Large intestine (tissue), 3 donors: ENCODE measurements at regions not wholly inside any gene's neighbourhood (a gene's known extent, or its start where the extent isn't known, plus 50 kb on each side); places are given as distances from the start of the nearest gene placed in this dataset.

ENCODE experiments used
- DNase-seq, 2 donors: peaks; one replicate each; pipeline versions ENCODE4 v3.0.0 to v3.0.0-alpha.2; 2013
- H3K27ac ChIP-seq: one replicate; pipeline ENCODE4 v1.5.1; 2013; ENCODE audit warnings: low read length
- H3K27me3 ChIP-seq: 2 replicates; pipeline ENCODE4 v1.6.1; 2013; ENCODE audit warnings: low read length; ENCODE audit not compliant: control insufficient read depth, insufficient read depth
- H3K36me3 ChIP-seq: 2 replicates; pipeline ENCODE4 v1.6.1; 2013; ENCODE audit warnings: low read length; ENCODE audit not compliant: control insufficient read depth, insufficient read depth
- H3K4me1 ChIP-seq: one replicate; pipeline ENCODE4 v1.6.1; 2013; ENCODE audit warnings: low read length; ENCODE audit not compliant: control insufficient read depth, insufficient read depth
- H3K4me3 ChIP-seq: one replicate; pipeline ENCODE4 v1.5.1; 2013; ENCODE audit warnings: low read length
- H3K9me3 ChIP-seq: one replicate; pipeline ENCODE4 v1.6.1; 2013; ENCODE audit warnings: mild to moderate bottlenecking, low read depth, low read length, moderate library complexity; ENCODE audit not compliant: control insufficient read depth
- WGBS: methylation state at CpG from one replicate; pipeline ENCODE4 v1.1.5; 2013; ENCODE audit warnings: low lambda C conversion rate; ENCODE audit not compliant: insufficient coverage; 5-methylcytosine and 5-hydroxymethylcytosine counted together

- Histone ChIP-seq H3K27me3 (no peaks in the 10 kb centered on the region), H3K9me3 (no peaks in the 10 kb centered on the region), H3K4me3 (no peak overlapping the region), H3K4me1 (no peaks in the 10 kb centered on the region), H3K27ac (no peak overlapping the region), H3K36me3 (no peaks in the 10 kb centered on the region)
- no peak for DNase-seq
- no CpG with 5 or more reads among the region's 4 CpGs for WGBS
Observed at GRCh38 chr1:68332041-68332440, 99.7 kb upstream of the WLS start.

GRCh38 chr1:68331117-68331865, 99.0 kb upstream of the WLS start:
- no peaks in the 10 kb centered on the region for H3K27me3 ChIP-seq
- WGBS: 100% methylated on average over 1 of the region's 2 CpGs
- no peak overlapping the region for H3K27ac ChIP-seq
- H3K4me1 ChIP-seq: no peaks in the 10 kb centered on the region
- H3K9me3 ChIP-seq: no peaks in the 10 kb centered on the region
- H3K36me3 ChIP-seq: no peaks in the 10 kb centered on the region
- no peak for DNase-seq
- H3K4me3 ChIP-seq: no peak overlapping the region

DNA sequence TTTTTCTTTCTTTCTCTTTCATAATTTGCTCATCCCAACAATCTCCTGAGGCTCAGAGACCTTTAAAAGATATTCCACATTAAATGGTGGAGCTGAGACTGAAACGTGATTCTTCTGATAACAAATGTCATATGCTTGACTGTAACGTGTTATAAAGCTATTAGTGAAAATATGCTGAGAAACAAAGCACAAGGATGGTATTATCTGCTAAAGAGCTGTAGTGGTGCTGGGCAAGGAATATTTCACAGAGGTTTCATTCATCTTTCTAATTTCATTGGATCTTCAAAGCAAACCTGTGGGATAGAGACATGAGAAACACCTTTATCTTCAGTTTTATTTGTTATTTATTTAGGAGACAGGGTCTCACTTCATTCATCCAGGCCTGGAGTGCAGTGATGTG, 98.1 kb upstream of the WLS start:
- no peak overlapping the region for H3K27ac ChIP-seq
- no peak for DNase-seq
- no CpG with 5 or more reads among the region's 2 CpGs for WGBS
- H3K4me1 ChIP-seq: no peaks in the 10 kb centered on the region
- no peaks in the 10 kb centered on the region for H3K36me3 ChIP-seq
- no peak overlapping the region for H3K4me3 ChIP-seq
- H3K27me3 ChIP-seq: no peaks in the 10 kb centered on the region
- no peaks in the 10 kb centered on the region for H3K9me3 ChIP-seq

DNA sequence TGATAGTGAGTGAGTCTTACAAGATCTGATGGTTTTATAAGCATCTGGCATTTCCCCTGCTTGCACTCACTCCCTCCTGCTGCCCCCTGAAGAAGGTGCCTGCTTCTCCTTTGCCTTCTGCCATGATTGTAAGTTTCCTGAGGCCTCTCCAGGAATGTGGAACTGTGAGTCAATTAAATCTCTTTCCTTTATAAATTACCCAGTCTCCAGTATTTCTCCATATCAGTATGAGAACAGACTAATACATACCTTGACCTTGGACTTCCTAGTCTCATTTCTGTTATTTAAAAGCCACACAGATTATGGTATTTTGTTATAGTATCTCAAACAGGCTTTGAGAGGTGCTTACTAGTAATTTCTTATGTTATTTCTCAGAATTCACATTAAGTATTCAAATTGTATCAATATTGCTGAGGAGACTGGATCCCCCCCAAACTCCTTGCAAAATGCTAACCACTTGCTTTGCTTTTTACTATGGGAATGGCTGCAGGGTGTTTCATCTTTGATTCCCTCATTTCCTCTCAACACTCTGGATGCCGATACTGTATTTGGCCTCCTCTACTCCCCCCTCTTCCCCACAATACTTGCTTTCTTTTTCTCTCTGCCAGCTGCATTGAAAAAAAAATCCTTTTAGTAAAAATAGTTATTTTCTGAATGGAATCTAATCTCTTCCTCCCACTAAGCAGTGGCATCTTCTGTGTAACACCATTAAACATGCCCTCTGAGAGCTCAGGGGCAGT, 96.9 kb upstream of the WLS start:
- Histone ChIP-seq H3K4me3 (no peak overlapping the region), H3K27ac (no peak overlapping the region), H3K4me1 (no peaks in the 10 kb centered on the region), H3K36me3 (no peaks in the 10 kb centered on the region), H3K27me3 (no peaks in the 10 kb centered on the region), H3K9me3 (no peaks in the 10 kb centered on the region)
- WGBS: 71% methylated on average over 1 of the region's 1 CpG
- DNase-seq: no peak

GRCh38 chr1:68328490-68328889, 96.2 kb upstream of the WLS start:
- Histone ChIP-seq H3K9me3 (no peaks in the 10 kb centered on the region), H3K4me3 (no peak overlapping the region), H3K36me3 (no peaks in the 10 kb centered on the region), H3K27ac (no peak overlapping the region), H3K27me3 (no peaks in the 10 kb centered on the region), H3K4me1 (no peaks in the 10 kb centered on the region)
- WGBS: no CpG with 5 or more reads among the region's 1 CpG
- no peak for DNase-seq

DNA sequence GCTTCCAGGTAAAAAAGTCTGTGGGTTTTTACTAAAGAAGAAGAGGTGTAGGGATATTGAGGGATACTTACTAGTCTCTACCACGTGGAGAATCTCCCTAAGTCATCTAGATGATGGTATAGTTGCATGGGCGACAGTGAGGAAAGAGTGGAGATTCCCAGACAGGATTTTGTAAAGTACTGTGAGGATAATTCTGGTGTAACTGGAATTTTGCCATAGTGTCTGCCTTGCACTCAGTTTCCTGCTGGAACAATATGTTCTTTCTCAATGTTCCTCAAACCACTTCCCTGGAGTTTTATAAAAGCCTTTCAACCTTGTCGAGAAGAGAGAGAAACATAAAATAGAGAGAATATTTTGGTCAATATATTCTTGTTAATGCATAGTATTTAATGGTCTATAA, 95.1 kb upstream of the WLS start:
- WGBS: 83% methylated on average over 1 of the region's 3 CpGs
- no peak for DNase-seq
- Histone ChIP-seq H3K36me3 (no peaks in the 10 kb centered on the region), H3K4me3 (no peak overlapping the region), H3K27ac (no peak overlapping the region), H3K4me1 (no peaks in the 10 kb centered on the region), H3K9me3 (no peaks in the 10 kb centered on the region), H3K27me3 (no peaks in the 10 kb centered on the region)

- Histone ChIP-seq H3K27me3 (no peaks in the 10 kb centered on the region), H3K27ac (no peak overlapping the region), H3K9me3 (no peaks in the 10 kb centered on the region), H3K4me3 (no peak overlapping the region), H3K4me1 (no peaks in the 10 kb centered on the region), H3K36me3 (no peaks in the 10 kb centered on the region)
- DNase-seq: no peak
- WGBS: no CpG with 5 or more reads among the region's 2 CpGs
Observed at GRCh38 chr1:68326481-68326880, 94.2 kb upstream of the WLS start.

GRCh38 chr1:68324316-68324715, 92.0 kb upstream of the WLS start:
- DNase-seq: no peak
- H3K36me3 ChIP-seq: no peaks in the 10 kb centered on the region
- no peaks in the 10 kb centered on the region for H3K4me1 ChIP-seq
- H3K27me3 ChIP-seq: no peaks in the 10 kb centered on the region
- WGBS: no CpG with 5 or more reads among the region's 2 CpGs
- no peak overlapping the region for H3K27ac ChIP-seq
- H3K4me3 ChIP-seq: no peak overlapping the region
- H3K9me3 ChIP-seq: no peaks in the 10 kb centered on the region

GRCh38 chr1:68322837-68323687, 90.7 kb upstream of the WLS start:
- Histone ChIP-seq H3K36me3 (no peaks in the 10 kb centered on the region), H3K4me1 (no peaks in the 10 kb centered on the region), H3K9me3 (no peaks in the 10 kb centered on the region), H3K27ac (no peak overlapping the region), H3K27me3 (no peaks in the 10 kb centered on the region), H3K4me3 (no peak overlapping the region)
- no CpG with 5 or more reads among the region's 15 CpGs for WGBS
- DNase-seq: no peak

DNA sequence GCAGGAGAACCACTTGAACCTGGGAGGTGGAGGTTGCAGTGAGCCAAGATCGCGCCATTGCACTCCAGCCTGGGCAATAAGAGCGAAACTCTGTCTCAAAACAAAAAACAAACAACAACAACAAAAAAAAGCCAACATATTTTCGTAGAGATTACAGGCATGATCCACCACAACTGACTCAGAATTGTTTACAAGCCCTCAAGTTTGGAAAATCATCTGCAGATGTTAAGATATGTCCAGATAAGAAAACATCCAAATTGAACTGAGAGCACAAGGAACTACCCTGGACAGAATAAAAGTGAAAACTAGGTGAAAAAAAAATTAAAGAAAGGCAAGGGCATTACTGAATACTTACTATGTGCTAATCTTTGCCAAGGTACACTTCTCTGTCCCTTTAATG, 89.8 kb upstream of the WLS start:
- Histone ChIP-seq H3K4me1 (no peaks in the 10 kb centered on the region), H3K36me3 (no peaks in the 10 kb centered on the region), H3K27ac (no peak overlapping the region), H3K9me3 (no peaks in the 10 kb centered on the region), H3K4me3 (no peak overlapping the region), H3K27me3 (no peaks in the 10 kb centered on the region)
- no peak for DNase-seq
- WGBS: no CpG with 5 or more reads among the region's 4 CpGs
